ENCODE measurements at regions not wholly inside any gene's neighbourhood (a gene's known extent, or its start where the extent isn't known, plus 50 kb on each side); places are given as distances from the start of the nearest gene placed in this dataset.

- H3K36me3 ChIP-seq: no peaks in the 10 kb centered on the region
- no peaks in the 10 kb centered on the region for H3K4me1 ChIP-seq
- no peak overlapping the region for H3K4me3 ChIP-seq
- no peak for DNase-seq
- TF ChIP-seq CTCF (IDR thresholded peaks at IDR 0.05) (no peak), POLR2A (IDR thresholded peaks at IDR 0.05) (no peak)
- H3K9me3 ChIP-seq: no peaks in the 10 kb centered on the region
- intact Hi-C loops (cut with DNase I; ENCODE audit: low total_unique reads): no loop called here
- H3K27ac ChIP-seq: no peak overlapping the region
- no peaks in the 10 kb centered on the region for H3K27me3 ChIP-seq
Measured at GRCh38 chr20:4445331-4445730, 196.2 kb upstream of the ADRA1D start.

GRCh38 chr20:4444404-4444803 is 195.3 kb upstream of the ADRA1D start:
- Histone ChIP-seq H3K4me3 (no peak overlapping the region), H3K9me3 (no peaks in the 10 kb centered on the region), H3K27ac (no peak overlapping the region), H3K36me3 (no peaks in the 10 kb centered on the region), H3K4me1 (no peaks in the 10 kb centered on the region), H3K27me3 (no peaks in the 10 kb centered on the region)
- TF ChIP-seq CTCF (IDR thresholded peaks at IDR 0.05): no peak
- no peak for TF ChIP-seq POLR2A (IDR thresholded peaks at IDR 0.05)
- intact Hi-C loops (cut with DNase I; ENCODE audit: low total_unique reads): no loop called here
- DNase-seq: no peak

- H3K27me3 ChIP-seq: no peaks in the 10 kb centered on the region
- intact Hi-C loops (cut with DNase I; ENCODE audit: low total_unique reads): no loop called here
- TF ChIP-seq CTCF (IDR thresholded peaks at IDR 0.05) (no peak), POLR2A (IDR thresholded peaks at IDR 0.05) (no peak)
- no peaks in the 10 kb centered on the region for H3K36me3 ChIP-seq
- no peaks in the 10 kb centered on the region for H3K4me1 ChIP-seq
- H3K27ac ChIP-seq: no peak overlapping the region
- DNase-seq: no peak
- H3K9me3 ChIP-seq: no peaks in the 10 kb centered on the region
- no peak overlapping the region for H3K4me3 ChIP-seq
Measured at GRCh38 chr20:4443016-4443415, 193.9 kb upstream of the ADRA1D start.

GRCh38 chr20:4441871-4442270 is 192.8 kb upstream of the ADRA1D start:
- Histone ChIP-seq H3K4me1 (no peaks in the 10 kb centered on the region), H3K27me3 (no peaks in the 10 kb centered on the region), H3K27ac (no peak overlapping the region), H3K9me3 (no peaks in the 10 kb centered on the region), H3K36me3 (no peaks in the 10 kb centered on the region), H3K4me3 (no peak overlapping the region)
- intact Hi-C loops (cut with DNase I; ENCODE audit: low total_unique reads): no loop called here
- DNase-seq: no peak
- TF ChIP-seq CTCF (IDR thresholded peaks at IDR 0.05): no peak
- TF ChIP-seq POLR2A (IDR thresholded peaks at IDR 0.05): no peak

GRCh38 chr20:4441191-4441590 is 192.1 kb upstream of the ADRA1D start:
- intact Hi-C loops (cut with DNase I; ENCODE audit: low total_unique reads): no loop called here

More at GRCh38 chr20:4441191-4441590, 192.1 kb upstream of the ADRA1D start:
- Histone ChIP-seq H3K27ac (no peak overlapping the region), H3K4me3 (no peak overlapping the region), H3K4me1 (no peaks in the 10 kb centered on the region), H3K9me3 (no peaks in the 10 kb centered on the region), H3K27me3 (no peaks in the 10 kb centered on the region), H3K36me3 (no peaks in the 10 kb centered on the region)
- TF ChIP-seq CTCF (IDR thresholded peaks at IDR 0.05) (no peak), POLR2A (IDR thresholded peaks at IDR 0.05) (no peak)
- DNase-seq: no peak

All from uterus (tissue), 3 donors.